ENCODE measurements at regions not wholly inside any gene's neighbourhood (a gene's known extent, or its start where the extent isn't known, plus 50 kb on each side); places are given as distances from the start of the nearest gene placed in this dataset.

- TF ChIP-seq CTCF (IDR thresholded peaks at IDR 0.05) = no peak
- no peak for TF ChIP-seq POLR2A (IDR thresholded peaks at IDR 0.05)
These were observed 78.1 kb downstream of the ARL4A start for GRCh38 chr7:12765431-12766100.
